CD8-positive, alpha-beta memory T cell (primary cell): ENCODE measurements at regions not wholly inside any gene's neighbourhood (a gene's known extent, or its start where the extent isn't known, plus 50 kb on each side); places are given as distances from the start of the nearest gene placed in this dataset.

ENCODE experiments used
- CTCF ChIA-PET: fragments of 350-600 bp; sonication (Branson Sonifier 250); formaldehyde crosslinking; loops from one replicate; lab custom pipeline; 2021; ENCODE audit warnings: antibody characterized with exemption; lab: Charles Lee
- POLR2A ChIA-PET: fragments of 350-600 bp; sonication (Branson Sonifier 250); formaldehyde crosslinking; loops from one replicate; lab custom pipeline; 2021; ENCODE audit warnings: antibody characterized with exemption; lab: Charles Lee
- DNase-seq, 5 donors: peaks; one replicate each; pipeline versions ENCODE4 v3.0.0 to v3.0.0-alpha.2; 2020 to 2022; ENCODE audit warnings: mixed read lengths in 1 of 5
- H3K27ac ChIP-seq: one replicate; pipeline ENCODE4 v1.7.0; 2013; ENCODE audit warnings: low read depth, mild to moderate bottlenecking, low read length, moderate library complexity
- H3K27me3 ChIP-seq: 2 replicates; pipeline ENCODE4 v1.7.0; 2013; ENCODE audit warnings: low read length, mild to moderate bottlenecking; ENCODE audit not compliant: insufficient read depth, poor library complexity, severe bottlenecking
- H3K36me3 ChIP-seq: 2 replicates; pipeline ENCODE4 v1.7.0; 2013; ENCODE audit warnings: mild to moderate bottlenecking, low read length, moderate library complexity; ENCODE audit not compliant: insufficient read depth
- H3K4me1 ChIP-seq: 2 replicates; pipeline ENCODE4 v1.7.0; 2013; ENCODE audit warnings: mild to moderate bottlenecking, low read length, moderate library complexity; ENCODE audit not compliant: insufficient read depth
- H3K4me3 ChIP-seq: 2 replicates; pipeline ENCODE4 v1.7.0; 2013; ENCODE audit warnings: mild to moderate bottlenecking, low read length
- H3K9me3 ChIP-seq: 2 replicates; pipeline ENCODE4 v1.7.0; 2013; ENCODE audit warnings: mild to moderate bottlenecking, low read length
- H3K27ac Mint-ChIP-seq, 8 donors: one replicate each; pipeline ENCODE4 v1.8.0; 2020 to 2021; ENCODE audit warnings: mixed read lengths in 8 of 8, mild to moderate bottlenecking in 6 of 8, inconsistent platforms in 3 of 8, moderate library complexity in 3 of 8
- H3K27me3 Mint-ChIP-seq, 2 donors: one replicate each; pipeline ENCODE4 v1.8.0; 2020 to 2021; ENCODE audit warnings: mixed read lengths in 2 of 2, mild to moderate bottlenecking in 1 of 2, moderate library complexity in 1 of 2
- H3K36me3 Mint-ChIP-seq, 3 donors: one replicate each; pipeline ENCODE4 v1.8.0; 2020 to 2021; ENCODE audit warnings: mixed read lengths in 3 of 3, inconsistent platforms in 1 of 3, mild to moderate bottlenecking in 1 of 3
- H3K4me1 Mint-ChIP-seq, 3 donors: one replicate each; pipeline ENCODE4 v1.8.0; 2020 to 2021; ENCODE audit warnings: mixed read lengths in 3 of 3, inconsistent platforms in 1 of 3, mild to moderate bottlenecking in 1 of 3
- H3K4me3 Mint-ChIP-seq, 7 donors: one replicate each; pipeline ENCODE4 v1.8.0; 2020 to 2021; ENCODE audit warnings: mixed read lengths in 7 of 7, mild to moderate bottlenecking in 6 of 7, moderate library complexity in 4 of 7, inconsistent platforms in 2 of 7
- H3K9me3 Mint-ChIP-seq, 5 donors: one replicate each; pipeline ENCODE4 v1.8.0; 2020 to 2022; ENCODE audit warnings: mixed read lengths in 5 of 5, mild to moderate bottlenecking in 3 of 5, moderate library complexity in 2 of 5, inconsistent platforms in 1 of 5

- no peaks in the 10 kb centered on the region for H3K9me3 ChIP-seq
- POLR2A ChIA-PET, result no interaction called here
- H3K27ac ChIP-seq, result no peak overlapping the region
- Mint-ChIP-seq H3K9me3 (peaks cover 3 to 27% (median 4%) of the 10 kb centered on the region in 5 donors), H3K4me1 (no peaks in the 10 kb centered on the region), H3K36me3 (no peaks in the 10 kb centered on the region), H3K27me3 (no peaks in the 10 kb centered on the region), H3K4me3 (no peak overlapping the region), H3K27ac (no peak overlapping the region)
- H3K4me3 ChIP-seq, result no peak overlapping the region
- no peaks in the 10 kb centered on the region for H3K36me3 ChIP-seq
- no peaks in the 10 kb centered on the region for H3K4me1 ChIP-seq
- no peaks in the 10 kb centered on the region for H3K27me3 ChIP-seq
- no peak for DNase-seq
- CTCF ChIA-PET, result no interaction called here
Observed at GRCh38 chr3:147956615-147957014, 547.5 kb downstream of the ZIC1 start.

DNA sequence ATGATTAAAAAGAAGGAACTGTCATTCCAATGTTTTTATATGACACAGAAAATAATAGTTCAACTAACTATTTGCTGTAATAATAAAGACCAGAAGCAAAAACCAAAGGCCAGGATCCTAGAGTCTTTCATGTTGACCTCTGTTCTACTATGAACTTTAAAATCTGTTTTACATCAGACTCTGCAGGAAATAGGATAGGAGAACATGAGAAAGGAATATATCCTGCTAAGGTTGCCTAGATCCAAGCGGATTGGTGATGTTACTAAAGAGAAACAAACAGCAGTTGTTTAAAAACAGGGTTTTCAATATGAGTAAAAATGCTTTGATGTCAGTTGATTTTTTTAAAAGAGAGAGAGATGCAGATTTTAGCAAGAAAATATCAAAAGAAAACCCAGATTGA, 549.6 kb downstream of the ZIC1 start:
- Mint-ChIP-seq H3K27ac (no peak overlapping the region), H3K36me3 (no peaks in the 10 kb centered on the region), H3K4me1 (no peaks in the 10 kb centered on the region), H3K9me3 (peaks cover 3 to 26% (median 4%) of the 10 kb centered on the region in 5 donors), H3K4me3 (no peak overlapping the region), H3K27me3 (no peaks in the 10 kb centered on the region)
- no peaks in the 10 kb centered on the region for H3K36me3 ChIP-seq
- CTCF ChIA-PET, result no interaction called here
- no peaks in the 10 kb centered on the region for H3K27me3 ChIP-seq
- DNase-seq, result no peak
- POLR2A ChIA-PET, result no interaction called here
- H3K9me3 ChIP-seq, result no peaks in the 10 kb centered on the region
- H3K27ac ChIP-seq, result no peak overlapping the region
- no peak overlapping the region for H3K4me3 ChIP-seq
- no peaks in the 10 kb centered on the region for H3K4me1 ChIP-seq

DNA sequence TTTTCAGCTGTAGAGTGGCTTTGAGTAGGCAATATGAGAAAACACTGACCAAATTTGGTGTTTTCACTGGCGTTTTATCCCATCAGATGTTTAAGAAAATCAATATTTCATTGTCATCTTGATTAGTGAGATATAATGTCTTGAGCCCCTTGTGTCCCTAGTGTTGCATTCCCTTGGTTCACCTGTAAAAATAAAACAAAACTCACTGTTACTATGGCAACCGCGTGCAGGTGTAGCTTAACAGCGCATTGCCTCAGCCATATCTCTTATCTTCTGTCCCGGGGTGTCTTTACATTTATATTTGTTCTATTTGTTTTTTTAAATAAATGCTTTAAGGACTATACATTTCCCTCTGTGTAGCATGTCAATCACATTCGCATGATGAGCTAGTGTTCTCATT, 551.6 kb downstream of the ZIC1 start:
- no peak overlapping the region for H3K4me3 Mint-ChIP-seq
- no peak overlapping the region for H3K27ac ChIP-seq
- POLR2A ChIA-PET, result no interaction called here
- H3K27me3 Mint-ChIP-seq, result no peaks in the 10 kb centered on the region
- H3K9me3 Mint-ChIP-seq, result peaks cover 3 to 26% (median 5%) of the 10 kb centered on the region in 5 donors
- H3K36me3 Mint-ChIP-seq, result peaks cover 0 to 2% (median 0%) of the 10 kb centered on the region in 3 donors
- no peak overlapping the region for H3K4me3 ChIP-seq
- CTCF ChIA-PET, result no interaction called here
- H3K27ac Mint-ChIP-seq, result no peak overlapping the region
- no peaks in the 10 kb centered on the region for H3K4me1 Mint-ChIP-seq
- no peaks in the 10 kb centered on the region for H3K36me3 ChIP-seq
- no peaks in the 10 kb centered on the region for H3K4me1 ChIP-seq
- no peaks in the 10 kb centered on the region for H3K27me3 ChIP-seq
- DNase-seq, result no peak
- H3K9me3 ChIP-seq, result no peaks in the 10 kb centered on the region

GRCh38 chr3:147962408-147963164, 553.4 kb downstream of the ZIC1 start:
- peaks cover 0 to 2% (median 0%) of the 10 kb centered on the region in 3 donors for H3K36me3 Mint-ChIP-seq
- H3K4me1 Mint-ChIP-seq, result no peaks in the 10 kb centered on the region
- Histone ChIP-seq H3K9me3 (no peaks in the 10 kb centered on the region), H3K4me1 (no peaks in the 10 kb centered on the region), H3K4me3 (no peak overlapping the region), H3K27ac (no peak overlapping the region), H3K27me3 (no peaks in the 10 kb centered on the region), H3K36me3 (no peaks in the 10 kb centered on the region)
- H3K4me3 Mint-ChIP-seq, result no peak overlapping the region
- H3K9me3 Mint-ChIP-seq, result peaks cover 2 to 23% (median 4%) of the 10 kb centered on the region in 5 donors
- no peaks in the 10 kb centered on the region for H3K27me3 Mint-ChIP-seq
- no peak for DNase-seq
- ChIA-PET CTCF (no interaction called here), POLR2A (no interaction called here)
- H3K27ac Mint-ChIP-seq, result no peak overlapping the region

GRCh38 chr3:147963711-147964110, 554.5 kb downstream of the ZIC1 start:
- no peaks in the 10 kb centered on the region for H3K4me1 Mint-ChIP-seq
- H3K9me3 Mint-ChIP-seq, result peaks cover 0 to 23% (median 3%) of the 10 kb centered on the region in 5 donors
- H3K27me3 ChIP-seq, result no peaks in the 10 kb centered on the region
- no peak overlapping the region for H3K4me3 ChIP-seq
- H3K36me3 ChIP-seq, result no peaks in the 10 kb centered on the region
- no peak overlapping the region for H3K4me3 Mint-ChIP-seq
- no peaks in the 10 kb centered on the region for H3K27me3 Mint-ChIP-seq
- H3K36me3 Mint-ChIP-seq, result peaks cover 0 to 2% (median 0%) of the 10 kb centered on the region in 3 donors
- no peak for DNase-seq
- no peaks in the 10 kb centered on the region for H3K9me3 ChIP-seq
- POLR2A ChIA-PET, result no interaction called here
- no peak overlapping the region for H3K27ac Mint-ChIP-seq
- H3K27ac ChIP-seq, result no peak overlapping the region
- H3K4me1 ChIP-seq, result no peaks in the 10 kb centered on the region
- CTCF ChIA-PET, result no interaction called here

DNA sequence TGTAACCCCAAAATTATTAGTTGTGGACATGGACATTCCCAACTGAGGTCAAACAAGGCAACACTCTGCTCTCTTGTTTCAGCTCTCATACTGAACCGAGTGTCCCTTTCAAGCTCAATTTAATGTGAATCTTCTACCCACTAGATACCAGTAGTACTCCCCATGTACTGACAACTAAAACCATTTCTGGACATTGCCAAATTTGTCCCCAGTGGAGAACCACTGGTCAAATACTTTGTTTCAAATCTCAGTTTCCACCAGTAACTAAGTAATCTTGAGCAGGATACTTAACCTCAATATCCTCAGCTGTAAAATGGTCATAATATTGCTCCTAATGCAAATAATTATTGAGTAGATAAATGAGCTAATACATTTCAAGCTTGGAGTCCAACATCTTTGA, 566.0 kb downstream of the ZIC1 start:
- Mint-ChIP-seq H3K4me3 (no peak overlapping the region), H3K27ac (no peak overlapping the region), H3K27me3 (no peaks in the 10 kb centered on the region), H3K36me3 (no peaks in the 10 kb centered on the region), H3K4me1 (no peaks in the 10 kb centered on the region), H3K9me3 (peaks cover 5 to 18% (median 7%) of the 10 kb centered on the region in 5 donors)
- H3K27ac ChIP-seq, result no peak overlapping the region
- H3K4me3 ChIP-seq, result no peak overlapping the region
- ChIA-PET POLR2A (no interaction called here), CTCF (no interaction called here)
- H3K27me3 ChIP-seq, result no peaks in the 10 kb centered on the region
- DNase-seq, result no peak
- H3K4me1 ChIP-seq, result no peaks in the 10 kb centered on the region
- no peaks in the 10 kb centered on the region for H3K36me3 ChIP-seq
- H3K9me3 ChIP-seq, result no peaks in the 10 kb centered on the region

GRCh38 chr3:147977001-147977400, 567.8 kb downstream of the ZIC1 start:
- no peak overlapping the region for H3K4me3 Mint-ChIP-seq
- H3K9me3 Mint-ChIP-seq, result peaks cover 5 to 18% (median 9%) of the 10 kb centered on the region in 5 donors
- H3K4me1 ChIP-seq, result no peaks in the 10 kb centered on the region
- ChIA-PET POLR2A (no interaction called here), CTCF (no interaction called here)
- H3K27me3 Mint-ChIP-seq, result no peaks in the 10 kb centered on the region
- H3K4me3 ChIP-seq, result no peak overlapping the region
- no peaks in the 10 kb centered on the region for H3K36me3 ChIP-seq
- no peak for DNase-seq
- H3K4me1 Mint-ChIP-seq, result no peaks in the 10 kb centered on the region
- no peaks in the 10 kb centered on the region for H3K27me3 ChIP-seq
- H3K9me3 ChIP-seq, result no peaks in the 10 kb centered on the region
- H3K27ac Mint-ChIP-seq, result no peak overlapping the region
- H3K36me3 Mint-ChIP-seq, result no peaks in the 10 kb centered on the region
- no peak overlapping the region for H3K27ac ChIP-seq

- Histone ChIP-seq H3K4me1 (no peaks in the 10 kb centered on the region), H3K27ac (no peak overlapping the region), H3K9me3 (no peaks in the 10 kb centered on the region), H3K27me3 (no peaks in the 10 kb centered on the region), H3K36me3 (no peaks in the 10 kb centered on the region), H3K4me3 (no peak overlapping the region)
- ChIA-PET CTCF (no interaction called here), POLR2A (no interaction called here)
- Mint-ChIP-seq H3K36me3 (no peaks in the 10 kb centered on the region), H3K9me3 (peaks cover 0 to 9% (median 5%) of the 10 kb centered on the region in 5 donors), H3K4me1 (no peaks in the 10 kb centered on the region), H3K27me3 (no peaks in the 10 kb centered on the region), H3K27ac (no peak overlapping the region), H3K4me3 (no peak overlapping the region)
- DNase-seq, result no peak
Observed at GRCh38 chr3:147987549-147987948, 578.4 kb downstream of the ZIC1 start.
